Erythroblast (primary cell): ENCODE measurements at regions not wholly inside any gene's neighbourhood (a gene's known extent, or its start where the extent isn't known, plus 50 kb on each side); places are given as distances from the start of the nearest gene placed in this dataset.
"Not testable (repeated sequence)": the region's sequence is repeated elsewhere in the genome, so short reads cannot be mapped to it uniquely, and the experiment has no call there.

ENCODE experiments used
- DNase-seq, 2 experiments: peaks; one replicate each; lab custom pipeline; 2025; lab: John Stamatoyannopoulos, UW
- GATA1 ChIP-seq: IDR thresholded peaks from 2 replicates; pipeline ENCODE4 v1.6.1; 2011; ENCODE audit warnings: low read depth, mild to moderate bottlenecking, control low read depth, low read length, moderate library complexity
- POLR2A ChIP-seq: IDR thresholded peaks from 2 replicates; pipeline ENCODE4 v1.6.1; 2011; ENCODE audit warnings: mild to moderate bottlenecking, low read length

GRCh38 chr3:144864646-144865045 is 893.0 kb downstream of the DIPK2A start:
- DNase-seq, result no peak
- TF ChIP-seq POLR2A (no peak), GATA1 (no peak)

GRCh38 chr3:144865948-144866347 is 894.3 kb downstream of the DIPK2A start:
- TF ChIP-seq POLR2A (no peak), GATA1 (no peak)
- DNase-seq, result no peak

GRCh38 chr3:144866476-144866875 is 894.9 kb downstream of the DIPK2A start:
- TF ChIP-seq GATA1, result no peak
- TF ChIP-seq POLR2A, result no peak
- DNase-seq, result no peak

GRCh38 chr3:144868506-144868905 is 896.9 kb downstream of the DIPK2A start:
- no peak for DNase-seq
- no peak for TF ChIP-seq POLR2A
- TF ChIP-seq GATA1, result no peak

GRCh38 chr3:144873066-144873465 is 901.4 kb downstream of the DIPK2A start:
- TF ChIP-seq GATA1, result no peak
- no peak for TF ChIP-seq POLR2A
- no peak for DNase-seq

GRCh38 chr3:144875211-144875610 is 903.6 kb downstream of the DIPK2A start:
- no peak for TF ChIP-seq POLR2A
- no peak for TF ChIP-seq GATA1
- no peak for DNase-seq

- no peak for DNase-seq
- TF ChIP-seq GATA1, result no peak
Measured at GRCh38 chr3:144877356-144877755, 905.7 kb downstream of the DIPK2A start.

GRCh38 chr3:144879701-144880100 is 908.1 kb downstream of the DIPK2A start:
- TF ChIP-seq GATA1 (no peak), POLR2A (no peak)
- DNase-seq, result no peak

GRCh38 chr3:144893980-144894379 is 922.4 kb downstream of the DIPK2A start:
- TF ChIP-seq POLR2A, result no peak
- no peak for TF ChIP-seq GATA1
- no peak for DNase-seq

- TF ChIP-seq GATA1 (no peak), POLR2A (no peak)
- no peak for DNase-seq
Measured at GRCh38 chr3:144894576-144894975, 923.0 kb downstream of the DIPK2A start.

- no peak for DNase-seq
- TF ChIP-seq GATA1 (no peak), POLR2A (no peak)
Measured at GRCh38 chr3:144900366-144900765, 928.7 kb downstream of the DIPK2A start.

- not testable (repeated sequence) for DNase-seq
Measured at GRCh38 chr3:144907581-144907980, 936.0 kb downstream of the DIPK2A start.

GRCh38 chr3:144912968-144913367 is 941.3 kb downstream of the DIPK2A start:
- DNase-seq, result no peak
- TF ChIP-seq GATA1 (no peak), POLR2A (no peak)

- TF ChIP-seq POLR2A (no peak), GATA1 (no peak)
- no peak for DNase-seq
Measured at GRCh38 chr3:144915202-144915601, 943.6 kb downstream of the DIPK2A start.

- no peak for DNase-seq
- TF ChIP-seq POLR2A (no peak), GATA1 (no peak)
Measured at GRCh38 chr3:144921710-144922109, 950.1 kb downstream of the DIPK2A start.

- no peak for TF ChIP-seq POLR2A
- TF ChIP-seq GATA1, result no peak
Measured at GRCh38 chr3:144923046-144923775, 951.6 kb downstream of the DIPK2A start.

More at GRCh38 chr3:144923046-144923775, 951.6 kb downstream of the DIPK2A start:
- DNase-seq, result no peak
